Glutamatergic neuron (in vitro differentiated cells): ENCODE measurements at regions not wholly inside any gene's neighbourhood (a gene's known extent, or its start where the extent isn't known, plus 50 kb on each side); places are given as distances from the start of the nearest gene placed in this dataset.

ENCODE experiments used
- DNase-seq: peaks from one replicate; pipeline ENCODE4 v3.0.0; 2022
- H3K27ac Mint-ChIP-seq: one replicate; pipeline ENCODE4 v1.8.0; 2020; ENCODE audit warnings: mild to moderate bottlenecking, mixed read lengths, inconsistent platforms; ENCODE audit not compliant: unreplicated experiment
- H3K27me3 Mint-ChIP-seq: one replicate; pipeline ENCODE4 v1.8.0; 2020; ENCODE audit warnings: mild to moderate bottlenecking, moderate library complexity, mixed read lengths, inconsistent platforms; ENCODE audit not compliant: unreplicated experiment
- H3K36me3 Mint-ChIP-seq: one replicate; pipeline ENCODE4 v1.8.0; 2020; ENCODE audit warnings: mild to moderate bottlenecking, mixed read lengths, inconsistent platforms; ENCODE audit not compliant: unreplicated experiment
- H3K4me1 Mint-ChIP-seq: one replicate; pipeline ENCODE4 v1.8.0; 2020; ENCODE audit warnings: mild to moderate bottlenecking, low read depth, mixed read lengths, inconsistent platforms; ENCODE audit not compliant: unreplicated experiment
- H3K4me3 Mint-ChIP-seq: one replicate; pipeline ENCODE4 v1.8.0; 2020; ENCODE audit warnings: mild to moderate bottlenecking, mixed read lengths, inconsistent platforms; ENCODE audit not compliant: unreplicated experiment
- H3K9me3 Mint-ChIP-seq: one replicate; pipeline ENCODE4 v1.8.0; 2020; ENCODE audit warnings: mild to moderate bottlenecking, moderate library complexity, mixed read lengths, inconsistent platforms; ENCODE audit not compliant: unreplicated experiment
- TF ChIP-seq, protein P1 (sequence below): fragments of 200-600 bp; sonication (generic); IDR thresholded peaks from one replicate; pipeline ENCODE4 v1.5.0; 2021; ENCODE audit not compliant: partially characterized antibody, unreplicated experiment

DNA sequence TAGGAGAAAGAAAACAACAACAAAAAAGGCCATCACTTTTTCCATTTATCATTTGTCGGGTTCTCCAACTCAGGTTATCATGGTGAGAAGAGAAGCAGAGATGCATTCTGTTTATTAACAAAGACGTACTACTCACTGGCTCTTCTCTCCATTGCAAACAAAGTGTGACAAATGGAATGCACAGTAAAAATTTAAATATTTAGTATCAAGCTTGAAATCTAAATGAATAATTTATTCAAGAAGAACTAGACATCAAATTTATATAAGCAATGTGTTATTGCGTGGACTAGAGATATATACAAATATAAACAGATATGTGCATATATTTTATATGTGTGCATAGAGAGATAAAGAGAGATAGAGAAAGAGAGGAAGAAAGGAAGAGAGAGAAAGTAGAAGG, 236.5 kb downstream of the DSEL start:
- no peaks in the 10 kb centered on the region for H3K9me3 Mint-ChIP-seq
- TF ChIP-seq, protein P1, sequence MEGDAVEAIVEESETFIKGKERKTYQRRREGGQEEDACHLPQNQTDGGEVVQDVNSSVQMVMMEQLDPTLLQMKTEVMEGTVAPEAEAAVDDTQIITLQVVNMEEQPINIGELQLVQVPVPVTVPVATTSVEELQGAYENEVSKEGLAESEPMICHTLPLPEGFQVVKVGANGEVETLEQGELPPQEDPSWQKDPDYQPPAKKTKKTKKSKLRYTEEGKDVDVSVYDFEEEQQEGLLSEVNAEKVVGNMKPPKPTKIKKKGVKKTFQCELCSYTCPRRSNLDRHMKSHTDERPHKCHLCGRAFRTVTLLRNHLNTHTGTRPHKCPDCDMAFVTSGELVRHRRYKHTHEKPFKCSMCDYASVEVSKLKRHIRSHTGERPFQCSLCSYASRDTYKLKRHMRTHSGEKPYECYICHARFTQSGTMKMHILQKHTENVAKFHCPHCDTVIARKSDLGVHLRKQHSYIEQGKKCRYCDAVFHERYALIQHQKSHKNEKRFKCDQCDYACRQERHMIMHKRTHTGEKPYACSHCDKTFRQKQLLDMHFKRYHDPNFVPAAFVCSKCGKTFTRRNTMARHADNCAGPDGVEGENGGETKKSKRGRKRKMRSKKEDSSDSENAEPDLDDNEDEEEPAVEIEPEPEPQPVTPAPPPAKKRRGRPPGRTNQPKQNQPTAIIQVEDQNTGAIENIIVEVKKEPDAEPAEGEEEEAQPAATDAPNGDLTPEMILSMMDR: no peak
- no peaks in the 10 kb centered on the region for H3K36me3 Mint-ChIP-seq
- no peaks in the 10 kb centered on the region for H3K27me3 Mint-ChIP-seq
- H3K4me1 Mint-ChIP-seq: no peaks in the 10 kb centered on the region
- no peak overlapping the region for H3K27ac Mint-ChIP-seq
- no peak for DNase-seq
- no peak overlapping the region for H3K4me3 Mint-ChIP-seq

DNA sequence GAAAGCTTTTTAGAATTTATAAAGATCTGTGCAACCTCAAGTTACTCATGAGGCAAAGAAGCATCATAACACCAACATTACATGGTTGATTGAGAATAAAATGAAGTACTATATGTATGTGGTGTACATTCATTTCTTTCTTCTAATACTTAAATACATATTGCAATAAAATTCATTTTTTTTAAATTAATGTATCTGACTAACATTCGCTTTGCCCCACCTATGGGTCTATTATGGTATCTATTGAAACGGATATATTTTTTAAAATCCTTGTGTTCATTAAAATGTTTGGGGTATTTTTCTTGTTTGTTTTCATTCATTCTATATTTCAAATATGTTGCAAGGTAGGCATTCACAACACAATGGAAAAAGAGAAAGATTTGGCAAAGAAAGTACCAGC, 237.5 kb downstream of the DSEL start:
- Mint-ChIP-seq H3K27ac (no peak overlapping the region), H3K36me3 (no peaks in the 10 kb centered on the region), H3K9me3 (no peaks in the 10 kb centered on the region), H3K4me1 (no peaks in the 10 kb centered on the region), H3K27me3 (no peaks in the 10 kb centered on the region), H3K4me3 (no peak overlapping the region)
- TF ChIP-seq, protein P1: peak; percentile 17
- DNase-seq: no peak

DNA sequence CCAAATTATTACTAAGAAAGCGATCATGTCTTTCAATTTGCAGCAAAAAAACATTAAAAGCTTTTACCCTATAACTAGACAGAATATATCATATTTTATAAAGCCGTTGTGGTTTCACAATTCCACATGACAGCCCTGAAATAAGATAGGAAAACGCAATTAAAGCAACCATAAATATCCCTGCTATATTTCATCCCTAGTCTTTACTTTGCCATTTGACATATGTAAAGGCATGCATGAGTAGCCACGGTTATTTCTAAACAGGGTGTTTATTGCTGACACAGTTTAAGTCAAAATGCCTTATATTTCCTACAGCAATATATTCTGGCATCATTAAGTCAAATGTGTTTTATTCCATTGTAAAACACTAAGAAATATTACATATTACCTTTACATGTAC, 239.9 kb downstream of the DSEL start:
- H3K4me3 Mint-ChIP-seq: no peak overlapping the region
- no peaks in the 10 kb centered on the region for H3K9me3 Mint-ChIP-seq
- H3K4me1 Mint-ChIP-seq: no peaks in the 10 kb centered on the region
- H3K27me3 Mint-ChIP-seq: no peaks in the 10 kb centered on the region
- H3K36me3 Mint-ChIP-seq: no peaks in the 10 kb centered on the region
- DNase-seq: no peak
- TF ChIP-seq, protein P1: no peak
- no peak overlapping the region for H3K27ac Mint-ChIP-seq

DNA sequence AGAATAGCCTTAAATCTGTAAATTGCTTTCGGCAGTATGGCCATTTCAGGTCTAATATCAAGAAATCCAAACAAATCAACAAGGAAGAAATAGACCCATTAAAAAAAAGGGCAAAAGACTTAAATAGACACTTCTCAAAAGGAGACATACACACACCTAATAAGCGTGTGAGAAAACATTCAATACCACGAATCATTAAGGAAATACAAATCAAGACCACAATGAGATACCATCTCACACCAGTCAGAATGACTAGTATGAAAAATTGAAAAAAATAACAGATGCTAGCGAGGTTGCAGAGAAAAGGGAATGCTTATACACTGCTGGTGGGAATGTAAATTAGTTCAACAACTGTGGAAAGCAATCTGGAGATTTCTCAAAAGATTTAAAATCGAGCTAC, 243.2 kb downstream of the DSEL start:
- H3K9me3 Mint-ChIP-seq: no peaks in the 10 kb centered on the region

DNA sequence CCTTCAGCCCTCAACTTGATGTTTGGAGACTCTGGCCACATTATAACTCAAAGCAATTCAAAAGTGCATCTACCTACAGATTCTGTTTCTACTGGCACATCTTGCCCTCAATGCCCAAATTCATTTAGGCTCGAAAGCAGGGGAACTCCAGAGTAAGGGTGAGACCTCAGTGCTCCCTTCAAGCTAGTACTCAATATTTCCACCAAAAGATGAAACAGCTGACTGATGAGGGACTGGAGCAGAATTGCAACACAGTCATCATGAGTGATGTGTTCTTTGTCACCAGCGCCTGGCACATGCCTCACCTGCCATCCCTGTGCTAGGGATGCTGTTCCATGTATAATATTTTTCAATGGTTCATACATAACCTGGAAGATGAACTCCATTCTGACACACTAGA, 247.3 kb downstream of the DSEL start:
- no peak overlapping the region for H3K4me3 Mint-ChIP-seq
- no peaks in the 10 kb centered on the region for H3K36me3 Mint-ChIP-seq
- no peak for DNase-seq
- TF ChIP-seq, protein P1: no peak
- H3K27me3 Mint-ChIP-seq: no peaks in the 10 kb centered on the region
- no peak overlapping the region for H3K27ac Mint-ChIP-seq
- H3K4me1 Mint-ChIP-seq: no peaks in the 10 kb centered on the region
- no peaks in the 10 kb centered on the region for H3K9me3 Mint-ChIP-seq

More for the DNA sequence above, 243.2 kb downstream of the DSEL start:
- TF ChIP-seq, protein P1: no peak
- Mint-ChIP-seq H3K4me3 (no peak overlapping the region), H3K36me3 (no peaks in the 10 kb centered on the region), H3K27ac (no peak overlapping the region), H3K4me1 (no peaks in the 10 kb centered on the region), H3K27me3 (no peaks in the 10 kb centered on the region)
- DNase-seq: no peak
